SK-N-SH (cell line): ENCODE measurements at regions not wholly inside any gene's neighbourhood (a gene's known extent, or its start where the extent isn't known, plus 50 kb on each side); places are given as distances from the start of the nearest gene placed in this dataset.
A peak's percentile ranks its signal among the peaks of the same experiment; 100 is the strongest.

Experiments used
- CTCF ChIA-PET: fragments of 300-600, 350-600 bp; formaldehyde crosslinking; extraction: SDS; loops from one replicate; lab custom pipeline; 2021; lab: Yijun Ruan, JAX
- POLR2A ChIA-PET: fragments of 350-600 bp; sonication (Branson Sonifier 250); formaldehyde crosslinking; extraction: SDS; loops from one replicate; lab custom pipeline; 2020; ENCODE audit warnings: antibody characterized with exemption, inconsistent platforms; lab: Yijun Ruan, JAX
- DNase-seq: peaks from one replicate; pipeline ENCODE4 v3.0.0; 2012
- H2AFZ ChIP-seq: fragments of 200-600 bp; sonication (generic); 2 replicates; pipeline ENCODE4 v1.8.1; 2016; ENCODE audit warnings: antibody characterized with exemption, mild to moderate bottlenecking, low read depth
- H3F3A ChIP-seq: fragments of 200-600 bp; sonication (generic); replicated peaks from 2 replicates; pipeline ENCODE3; 2016; ENCODE audit warnings: antibody characterized with exemption, mild to moderate bottlenecking; ENCODE audit not compliant: insufficient read depth
- H3K27ac ChIP-seq, 2 experiments: fragments of 200-500 bp in 1 of 2; fragments of 200-600 bp in 1 of 2; sonication (Bioruptor generic) in 1 of 2; sonication (generic), shearing (Covaris generic) in 1 of 2; 2 replicates each; pipeline versions ENCODE4 v1.5.1 to v1.6.1; 2014 to 2016; ENCODE audit warnings: low read depth in 2 of 2, inconsistent platforms in 1 of 2, low read length in 1 of 2, mild to moderate bottlenecking in 1 of 2, mixed read lengths in 1 of 2
- H3K27me3 ChIP-seq: fragments of 200-600 bp; sonication (generic), shearing (Covaris generic); 2 replicates; pipeline ENCODE4 v1.6.1; 2016; ENCODE audit warnings: mixed run types; ENCODE audit not compliant: insufficient read depth
- H3K36me3 ChIP-seq, 2 experiments: fragments of 200-500 bp in 1 of 2; fragments of 200-600 bp in 1 of 2; sonication (Bioruptor generic) in 1 of 2; sonication (generic) in 1 of 2; replicated peaks in 1 of 2; 2 replicates each; pipeline versions ENCODE3 to v1.5.1; 2014 to 2016; ENCODE audit warnings: low read length in 1 of 2, mild to moderate bottlenecking in 1 of 2; ENCODE audit not compliant: insufficient read depth in 2 of 2, control insufficient read depth in 1 of 2
- H3K4me1 ChIP-seq, 2 experiments: fragments of 200-500 bp in 1 of 2; fragments of 200-600 bp in 1 of 2; sonication (Bioruptor generic) in 1 of 2; sonication (generic), shearing (Covaris generic) in 1 of 2; 2 replicates each; pipeline versions ENCODE4 v1.5.1 to v1.6.1; 2014 to 2016; ENCODE audit warnings: low read depth in 1 of 2, low read length in 1 of 2, mixed run types in 1 of 2; ENCODE audit not compliant: insufficient read depth in 2 of 2, control insufficient read depth in 1 of 2
- H3K4me2 ChIP-seq: fragments of 200-600 bp; sonication (generic), shearing (Covaris generic); 2 replicates; pipeline ENCODE4 v1.6.1; 2017; ENCODE audit warnings: mixed run types
- H3K4me3 ChIP-seq, 2 experiments: fragments of 200-500 bp in 1 of 2; fragments of 200-600 bp in 1 of 2; sonication (Bioruptor generic) in 1 of 2; sonication (generic), shearing (Covaris generic) in 1 of 2; 2 replicates each; pipeline versions ENCODE4 v1.5.1 to v1.8.1; 2014 to 2016; ENCODE audit warnings: low read depth in 2 of 2, inconsistent platforms in 1 of 2, low read length in 1 of 2, mild to moderate bottlenecking in 1 of 2, mixed read lengths in 1 of 2, moderate library complexity in 1 of 2
- H3K79me2 ChIP-seq: fragments of 200-600 bp; sonication (generic); 2 replicates; pipeline ENCODE4 v1.8.1; 2017; ENCODE audit warnings: mild to moderate bottlenecking; ENCODE audit not compliant: insufficient read depth
- H3K9ac ChIP-seq: fragments of 200-600 bp; sonication (generic); 2 replicates; pipeline ENCODE4 v1.6.1; 2017; ENCODE audit warnings: mixed run types
- H3K9me2 ChIP-seq: fragments of 200-600 bp; sonication (generic); 2 replicates; pipeline ENCODE4 v1.6.1; 2017; ENCODE audit warnings: mixed run types
- H3K9me3 ChIP-seq: fragments of 200-600 bp; sonication (generic); 2 replicates; pipeline ENCODE4 v1.6.1; 2017; ENCODE audit warnings: mixed run types, mild to moderate bottlenecking, moderate library complexity
- H4K20me1 ChIP-seq: fragments of 200-600 bp; sonication (generic); 2 replicates; pipeline ENCODE4 v1.6.1; 2017; ENCODE audit warnings: mild to moderate bottlenecking, mixed run types; ENCODE audit not compliant: insufficient read depth
- CTCF ChIP-seq: fragments of 200-600 bp; sonication (generic); IDR thresholded peaks from 2 replicates; pipeline ENCODE4 v1.6.1; 2017; ENCODE audit warnings: antibody characterized with exemption, mild to moderate bottlenecking, moderate library complexity
- EP300 ChIP-seq, 2 experiments: IDR thresholded peaks; 2 replicates each; pipeline versions ENCODE4 v1.4.0 to v1.6.1; 2012; ENCODE audit warnings: borderline replicate concordance in 1 of 2, low read depth in 1 of 2, low read length in 1 of 2
- FOSL2 ChIP-seq: IDR thresholded peaks from 2 replicates; pipeline ENCODE4 v1.4.0; 2012; ENCODE audit warnings: low read depth, mild to moderate bottlenecking, moderate library complexity, borderline replicate concordance
- JUND ChIP-seq: IDR thresholded peaks from 2 replicates; pipeline ENCODE4 v1.4.0; 2012
- MEF2A ChIP-seq: IDR thresholded peaks from 2 replicates; pipeline ENCODE4 v1.4.0; 2012; ENCODE audit warnings: low read depth, borderline replicate concordance
- MXI1 ChIP-seq: IDR thresholded peaks from 2 replicates; pipeline ENCODE4 v1.6.1; 2012; ENCODE audit warnings: mild to moderate bottlenecking, low read depth, low read length, improper control_type of control experiment
- NFIC ChIP-seq: IDR thresholded peaks from 2 replicates; pipeline ENCODE4 v1.4.0; 2012; ENCODE audit warnings: borderline replicate concordance
- NRF1 ChIP-seq: IDR thresholded peaks from 2 replicates; pipeline ENCODE4 v1.6.1; 2012; ENCODE audit warnings: low read depth, mild to moderate bottlenecking, low read length
- POLR2AphosphoS5 ChIP-seq: IDR thresholded peaks from 2 replicates; pipeline ENCODE4 v1.6.1; 2012; ENCODE audit warnings: low read depth, low read length
- RAD21 ChIP-seq: IDR thresholded peaks from 2 replicates; pipeline ENCODE4 v1.6.1; 2012; ENCODE audit warnings: mild to moderate bottlenecking, low read length
- RCOR1 ChIP-seq: fragments of 150-350 bp; IDR thresholded peaks from 2 replicates; pipeline ENCODE4 v1.6.1; 2017; ENCODE audit warnings: antibody characterized with exemption, low read length
- RFX5 ChIP-seq: IDR thresholded peaks from 2 replicates; pipeline ENCODE4 v1.6.1; 2012; ENCODE audit warnings: mild to moderate bottlenecking, improper control_type of control experiment, low read length
- RXRA ChIP-seq: IDR thresholded peaks from 2 replicates; pipeline ENCODE4 v1.4.0; 2012; ENCODE audit warnings: low read depth, mild to moderate bottlenecking, borderline replicate concordance
- TCF12 ChIP-seq: IDR thresholded peaks from 2 replicates; pipeline ENCODE4 v1.4.0; 2012
- TEAD4 ChIP-seq: IDR thresholded peaks from 2 replicates; pipeline ENCODE4 v1.4.0; 2012; ENCODE audit warnings: mild to moderate bottlenecking, borderline replicate concordance; ENCODE audit not compliant: insufficient read depth
- YY1 ChIP-seq: IDR thresholded peaks from 2 replicates; pipeline ENCODE4 v1.4.0; 2012; ENCODE audit warnings: low read depth, mild to moderate bottlenecking
- ZBTB33 ChIP-seq: IDR thresholded peaks from 2 replicates; pipeline ENCODE4 v1.4.0; 2012; ENCODE audit warnings: low read depth, borderline replicate concordance
- WGBS: methylation state at CpG from one replicate; pipeline ENCODE4 v1.1.6; 2017; ENCODE audit warnings: low lambda C conversion rate; 5-methylcytosine and 5-hydroxymethylcytosine counted together
- TF ChIP-seq, protein P1 (sequence below): fragments of 150-350 bp; IDR thresholded peaks from 2 replicates; pipeline ENCODE4 v1.6.1; 2017; ENCODE audit warnings: antibody characterized with exemption, low read length, low read depth, borderline replicate concordance
- TF ChIP-seq, protein P2 (sequence below): IDR thresholded peaks from 2 replicates; pipeline ENCODE4; 2012
- TF ChIP-seq, protein P3 (sequence below): fragments of 150-350 bp; IDR thresholded peaks from 2 replicates; pipeline ENCODE4 v1.6.1; 2016; ENCODE audit warnings: mild to moderate bottlenecking, low read depth, low read length

DNA sequence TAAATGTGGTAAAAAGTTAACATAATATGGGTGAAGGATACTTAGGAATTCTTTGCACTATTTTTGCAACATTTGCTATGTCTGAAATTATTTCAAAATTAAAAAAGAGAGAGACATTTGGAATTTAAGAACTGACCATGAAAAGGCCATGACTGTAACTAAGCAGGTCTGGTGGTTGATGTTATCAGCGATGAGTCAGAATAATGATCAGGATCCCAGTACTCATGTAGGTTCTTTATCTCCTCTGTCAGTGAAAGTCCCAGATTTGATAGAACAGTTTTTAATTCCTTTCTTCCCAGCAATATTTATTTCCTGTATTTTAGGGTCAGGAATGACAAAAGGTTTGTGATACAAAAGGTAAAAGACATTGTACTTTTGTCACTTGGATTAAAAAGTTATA is 242.4 kb upstream of the ZNF521 start:
- no peak overlapping the region for H3K4me3 ChIP-seq
- no peaks in the 10 kb centered on the region for H3K36me3 ChIP-seq
- ChIA-PET POLR2A (no interaction called here), CTCF (no interaction called here)
- WGBS: 20% methylated on average over 1 of the region's 1 CpG
- no peaks in the 10 kb centered on the region for H4K20me1 ChIP-seq
- H3K9me2 ChIP-seq: no peaks in the 10 kb centered on the region
- TF ChIP-seq TEAD4 (peak; percentile 79; the same call in 1 of the 2 replicates), MXI1 (no peak), RXRA (peak; percentile 47; the same call in 1 of the 2 replicates), EP300 (IDR thresholded peaks at IDR 0.05; ENCODE audit: borderline replicate concordance in 1 of 2, low read depth in 1 of 2, low read length in 1 of 2) (peak in 1 of 2 experiments; percentile 79; a peak in 2 of 4 replicates), JUND (peak; percentile 90), POLR2AphosphoS5 (peak; percentile 45; the same call in 1 of the 2 replicates), TCF12 (peak; percentile 87), RCOR1 (no peak), FOSL2 (peak; percentile 86), NFIC (peak; percentile 58; the same call in 1 of the 2 replicates), RFX5 (no peak)
- TF ChIP-seq, protein P1, sequence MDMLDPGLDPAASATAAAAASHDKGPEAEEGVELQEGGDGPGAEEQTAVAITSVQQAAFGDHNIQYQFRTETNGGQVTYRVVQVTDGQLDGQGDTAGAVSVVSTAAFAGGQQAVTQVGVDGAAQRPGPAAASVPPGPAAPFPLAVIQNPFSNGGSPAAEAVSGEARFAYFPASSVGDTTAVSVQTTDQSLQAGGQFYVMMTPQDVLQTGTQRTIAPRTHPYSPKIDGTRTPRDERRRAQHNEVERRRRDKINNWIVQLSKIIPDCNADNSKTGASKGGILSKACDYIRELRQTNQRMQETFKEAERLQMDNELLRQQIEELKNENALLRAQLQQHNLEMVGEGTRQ: no peak
- TF ChIP-seq, protein P2, sequence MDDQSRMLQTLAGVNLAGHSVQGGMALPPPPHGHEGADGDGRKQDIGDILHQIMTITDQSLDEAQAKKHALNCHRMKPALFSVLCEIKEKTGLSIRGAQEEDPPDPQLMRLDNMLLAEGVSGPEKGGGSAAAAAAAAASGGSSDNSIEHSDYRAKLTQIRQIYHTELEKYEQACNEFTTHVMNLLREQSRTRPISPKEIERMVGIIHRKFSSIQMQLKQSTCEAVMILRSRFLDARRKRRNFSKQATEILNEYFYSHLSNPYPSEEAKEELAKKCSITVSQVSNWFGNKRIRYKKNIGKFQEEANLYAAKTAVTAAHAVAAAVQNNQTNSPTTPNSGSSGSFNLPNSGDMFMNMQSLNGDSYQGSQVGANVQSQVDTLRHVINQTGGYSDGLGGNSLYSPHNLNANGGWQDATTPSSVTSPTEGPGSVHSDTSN: peak; percentile 76
- no peaks in the 10 kb centered on the region for H3K9me3 ChIP-seq
- H3K9ac ChIP-seq: no peak overlapping the region
- H3F3A ChIP-seq: peaks cover 15% of the 10 kb centered on the region
- peaks cover 4 to 11% of the 10 kb centered on the region in 2 experiments for H3K4me1 ChIP-seq
- H3K27me3 ChIP-seq: no peaks in the 10 kb centered on the region
- H3K79me2 ChIP-seq: no peaks in the 10 kb centered on the region
- H3K27ac ChIP-seq: peak overlapping the region; percentile 37 to 53; a peak in 3 of 4 replicates
- peak; percentile 16 for DNase-seq
- H3K4me2 ChIP-seq: no peak overlapping the region
- no peak overlapping the region for H2AFZ ChIP-seq

- Histone ChIP-seq H3K9me3 (0 out of 2 replicates have a peak, but pooled peaks cover 5% of the 10 kb centered on the region), H3K27me3 (no peaks in the 10 kb centered on the region), H3K4me2 (no peak overlapping the region), H4K20me1 (no peaks in the 10 kb centered on the region), H3K36me3 (no peaks in the 10 kb centered on the region), H3K9ac (no peak overlapping the region), H3K9me2 (no peaks in the 10 kb centered on the region), H2AFZ (peak overlapping the region; percentile 13; the same call in 1 of the 2 replicates), H3F3A (peaks cover 15% of the 10 kb centered on the region), H3K4me3 (no peak overlapping the region), H3K4me1 (peaks cover 4 to 11% of the 10 kb centered on the region in 2 experiments), H3K27ac (no peak overlapping the region), H3K79me2 (no peaks in the 10 kb centered on the region)
- POLR2A ChIA-PET: no interaction called here
- CTCF ChIA-PET: interaction anchor here (0.9 to 1.3 kb wide), 2 partner anchors 9 to 12 kb away, joined by 3 to 5 read pairs; no protein-coding TSS in a partner anchor
- 52% methylated on average over 2 of the region's 2 CpGs for WGBS
- no peak for DNase-seq
- TF ChIP-seq POLR2AphosphoS5 (no peak), CTCF (no peak; the same call in 1 of the 2 replicates), TCF12 (0 out of 2 replicates have a peak, but pooled peaks have one; percentile 18), MEF2A (no peak), YY1 (no peak), ZBTB33 (no peak), RFX5 (no peak), TEAD4 (0 out of 2 replicates have a peak, but pooled peaks have one; percentile 22), NRF1 (no peak), EP300 (IDR thresholded peaks at IDR 0.05; ENCODE audit: borderline replicate concordance in 1 of 2, low read depth in 1 of 2, low read length in 1 of 2) (no peak), RAD21 (no peak), MXI1 (no peak)
- TF ChIP-seq, protein P3, sequence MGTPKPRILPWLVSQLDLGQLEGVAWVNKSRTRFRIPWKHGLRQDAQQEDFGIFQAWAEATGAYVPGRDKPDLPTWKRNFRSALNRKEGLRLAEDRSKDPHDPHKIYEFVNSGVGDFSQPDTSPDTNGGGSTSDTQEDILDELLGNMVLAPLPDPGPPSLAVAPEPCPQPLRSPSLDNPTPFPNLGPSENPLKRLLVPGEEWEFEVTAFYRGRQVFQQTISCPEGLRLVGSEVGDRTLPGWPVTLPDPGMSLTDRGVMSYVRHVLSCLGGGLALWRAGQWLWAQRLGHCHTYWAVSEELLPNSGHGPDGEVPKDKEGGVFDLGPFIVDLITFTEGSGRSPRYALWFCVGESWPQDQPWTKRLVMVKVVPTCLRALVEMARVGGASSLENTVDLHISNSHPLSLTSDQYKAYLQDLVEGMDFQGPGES: no peak
Measured at GRCh38 chr18:25592804-25593360, 240.9 kb upstream of the ZNF521 start.
